NCI-H748 (cell line): ENCODE measurements at regions not wholly inside any gene's neighbourhood (a gene's known extent, or its start where the extent isn't known, plus 50 kb on each side); places are given as distances from the start of the nearest gene placed in this dataset.
"Not testable (repeated sequence)": the region's sequence is repeated elsewhere in the genome, so short reads cannot be mapped to it uniquely, and the experiment has no call there.

ENCODE experiments used
- DNase-seq: peaks from one replicate; lab custom pipeline; 2025; ENCODE audit not compliant: unreplicated experiment; lab: John Stamatoyannopoulos, UW

- not testable (repeated sequence) for DNase-seq
Measured at GRCh38 chr1:149228672-149229585, 125.6 kb upstream of the NBPF9 start.

- not testable (repeated sequence) for DNase-seq
Measured at GRCh38 chr1:149229813-149230212, 126.5 kb upstream of the NBPF9 start.

DNA sequence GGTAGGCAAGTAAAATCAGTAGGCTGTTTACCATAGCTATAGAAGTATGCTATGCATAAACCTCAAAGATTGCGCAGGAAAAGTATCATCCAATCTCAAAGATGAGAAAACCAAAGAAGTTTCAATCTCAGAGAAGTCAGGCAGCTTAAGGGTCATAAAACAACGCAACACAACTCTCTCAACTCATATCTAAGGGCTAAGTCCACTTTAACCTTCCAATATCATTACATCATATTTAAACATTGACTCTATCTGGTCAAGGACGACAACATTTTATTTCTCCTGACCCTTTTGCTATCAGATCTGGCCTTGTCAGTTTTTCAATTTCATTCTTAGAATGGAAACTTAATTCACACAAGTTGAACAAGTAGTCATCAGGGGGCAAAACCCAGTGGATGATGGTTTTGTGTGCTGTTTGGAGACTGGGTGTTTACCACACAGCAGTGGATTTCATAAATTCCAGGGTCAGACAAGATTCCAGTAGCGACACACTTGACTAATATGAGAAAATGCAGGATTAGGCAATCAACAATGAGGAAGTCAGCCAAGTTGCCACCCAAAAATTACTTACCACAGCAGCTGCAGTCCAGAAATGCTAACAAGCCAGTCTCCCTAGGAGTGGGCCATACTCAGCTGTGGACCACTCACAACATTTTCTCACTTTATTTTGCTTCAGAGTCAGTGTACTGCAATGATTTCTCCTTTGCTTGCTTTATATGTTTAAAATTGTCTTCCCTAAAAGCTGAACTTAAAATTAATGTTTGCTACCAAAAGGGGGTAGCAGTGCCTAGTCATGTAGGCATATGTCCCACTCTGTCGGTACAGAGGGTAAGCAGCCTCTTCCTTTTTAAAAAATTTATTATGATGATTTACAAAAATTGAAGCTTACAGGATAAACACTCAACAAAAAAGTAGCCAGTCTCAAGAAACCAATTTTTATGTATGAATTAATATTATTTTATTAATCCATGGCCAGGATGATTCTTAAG lies 131.9 kb upstream of the NBPF9 start:
- not testable (repeated sequence) for DNase-seq

- DNase-seq = not testable (repeated sequence)
Measured at GRCh38 chr1:149237515-149237914, 134.2 kb upstream of the NBPF9 start.

GRCh38 chr1:149239897-149240508 lies 136.7 kb upstream of the NBPF9 start:
- DNase-seq = not testable (repeated sequence)

DNA sequence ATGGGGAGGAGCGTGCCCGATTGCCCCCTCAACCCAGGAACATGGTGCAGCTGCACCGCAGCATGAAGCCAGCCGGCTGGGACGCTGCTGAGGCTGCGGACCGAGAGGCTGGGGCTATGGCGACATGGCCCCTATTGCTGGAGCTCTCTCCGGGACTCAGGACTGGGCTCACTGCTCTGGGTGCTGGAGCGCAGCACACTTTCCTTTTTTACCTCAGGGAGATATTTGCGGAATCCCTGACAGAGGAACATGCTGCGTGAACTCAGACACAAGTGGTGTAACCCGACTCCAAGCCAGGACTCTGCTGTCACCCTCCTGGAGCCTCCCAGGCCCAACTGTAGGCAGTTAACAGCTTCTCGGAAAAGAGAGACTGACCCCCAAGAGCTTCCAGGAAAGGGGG lies 137.2 kb upstream of the NBPF9 start:
- DNase-seq = not testable (repeated sequence)

- DNase-seq = not testable (repeated sequence)
Measured at GRCh38 chr1:149241272-149241671, 137.9 kb upstream of the NBPF9 start.

DNA sequence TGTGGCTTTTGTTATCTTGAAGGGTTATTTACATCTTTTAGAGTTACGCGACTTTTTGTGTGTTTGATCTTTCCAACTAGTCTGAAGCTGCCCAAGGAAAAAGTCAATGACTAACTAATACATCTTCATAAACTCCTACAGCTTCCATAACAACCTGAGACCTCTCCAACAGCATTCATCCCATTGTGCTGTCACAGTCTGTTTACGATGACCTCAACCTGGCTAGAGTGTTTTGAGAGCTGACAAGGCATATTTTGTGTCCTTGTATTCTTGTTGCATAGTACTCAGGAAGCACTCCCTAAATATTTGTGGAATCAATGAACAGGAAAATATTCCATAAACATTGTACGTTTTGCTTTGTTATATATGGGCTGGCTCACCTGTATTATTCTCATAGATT lies 140.2 kb upstream of the NBPF9 start:
- not testable (repeated sequence) for DNase-seq

DNA sequence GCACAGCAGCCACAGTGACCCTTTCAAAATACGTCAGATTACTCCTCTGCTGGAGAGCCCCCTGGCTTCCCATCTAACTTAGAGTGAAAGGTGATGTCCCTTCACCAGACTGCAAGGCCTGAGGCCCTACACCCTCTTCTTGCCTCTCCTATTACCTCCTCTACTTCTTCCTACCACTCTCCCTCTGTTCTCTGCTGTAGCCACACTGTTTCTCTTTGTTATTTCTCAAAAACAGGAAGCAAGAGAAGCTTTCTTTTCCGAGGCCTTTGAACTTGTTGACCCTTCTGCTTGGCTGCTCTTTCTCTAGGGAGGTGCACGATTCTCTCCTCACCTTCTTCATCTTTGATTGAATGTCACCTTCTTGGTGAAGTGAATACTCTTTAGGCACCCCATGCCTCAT lies 141.3 kb upstream of the NBPF9 start:
- not testable (repeated sequence) for DNase-seq

DNA sequence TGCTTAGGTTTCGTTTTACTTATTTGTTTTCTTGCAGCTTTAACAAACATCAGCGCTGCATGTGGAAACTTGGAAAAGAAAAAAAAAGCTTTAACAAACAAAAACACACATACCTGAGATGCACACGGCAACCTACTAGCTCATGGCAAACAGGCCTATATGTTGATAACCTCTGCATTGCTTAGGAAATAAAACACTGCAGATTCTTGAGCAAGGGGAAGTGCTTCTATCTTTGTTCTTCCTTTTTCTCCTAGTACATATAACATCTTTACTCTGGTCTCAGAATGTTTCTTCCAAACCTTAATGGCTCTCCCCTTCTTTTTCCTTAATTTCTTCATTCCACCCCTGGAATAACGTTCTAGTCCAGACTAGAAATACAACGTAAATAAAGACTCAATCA lies 142.9 kb upstream of the NBPF9 start:
- DNase-seq = not testable (repeated sequence)

- DNase-seq = not testable (repeated sequence)
Measured at GRCh38 chr1:149248610-149249009, 145.3 kb upstream of the NBPF9 start.

GRCh38 chr1:149249850-149250467 lies 146.6 kb upstream of the NBPF9 start:
- DNase-seq = not testable (repeated sequence)

DNA sequence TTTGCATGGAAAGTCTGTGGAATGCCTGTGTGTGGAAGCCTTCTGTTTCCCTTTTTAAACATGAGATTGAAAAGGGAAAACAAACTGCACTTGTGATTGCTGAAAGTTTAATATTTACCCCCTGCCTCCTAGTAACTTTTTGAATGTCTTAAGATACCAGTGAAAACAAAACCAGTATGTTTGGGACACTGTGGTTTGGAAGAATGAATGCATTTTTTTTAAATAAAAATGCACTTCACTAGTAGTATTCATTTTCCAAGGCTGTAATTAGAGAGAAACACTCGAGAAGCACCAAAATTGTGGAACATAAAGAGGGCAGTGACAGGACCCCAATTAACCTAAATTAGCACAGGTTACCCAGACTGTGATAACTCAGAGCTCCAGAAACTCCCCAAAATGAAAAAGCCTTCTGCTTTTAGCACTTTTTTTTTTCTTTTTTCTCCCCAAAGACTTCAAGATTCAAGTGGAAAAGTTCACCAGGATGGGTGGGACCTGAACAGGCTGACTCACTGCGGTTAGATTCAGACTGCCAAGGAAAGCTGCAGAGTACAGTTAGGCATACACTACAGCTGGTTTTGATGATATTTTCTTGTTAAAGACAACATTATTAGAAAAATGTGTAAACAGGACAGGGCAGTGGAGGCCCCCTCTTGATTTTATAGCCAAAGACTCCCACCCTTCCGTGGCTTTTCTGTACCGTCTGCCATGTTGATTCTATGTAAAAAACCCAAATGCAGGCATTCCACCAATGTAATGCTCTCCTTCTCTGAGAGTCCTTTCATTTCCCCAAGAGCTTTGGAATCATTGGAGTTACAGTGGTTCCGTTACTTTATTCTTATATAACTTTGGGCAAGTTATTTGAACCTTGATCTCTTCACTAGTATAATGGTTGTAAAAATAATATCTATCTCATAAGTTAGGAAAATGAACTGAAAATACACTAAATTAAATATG lies 151.8 kb upstream of the NBPF9 start:
- not testable (repeated sequence) for DNase-seq

GRCh38 chr1:149260284-149260683 lies 156.9 kb upstream of the NBPF9 start:
- DNase-seq = not testable (repeated sequence)

DNA sequence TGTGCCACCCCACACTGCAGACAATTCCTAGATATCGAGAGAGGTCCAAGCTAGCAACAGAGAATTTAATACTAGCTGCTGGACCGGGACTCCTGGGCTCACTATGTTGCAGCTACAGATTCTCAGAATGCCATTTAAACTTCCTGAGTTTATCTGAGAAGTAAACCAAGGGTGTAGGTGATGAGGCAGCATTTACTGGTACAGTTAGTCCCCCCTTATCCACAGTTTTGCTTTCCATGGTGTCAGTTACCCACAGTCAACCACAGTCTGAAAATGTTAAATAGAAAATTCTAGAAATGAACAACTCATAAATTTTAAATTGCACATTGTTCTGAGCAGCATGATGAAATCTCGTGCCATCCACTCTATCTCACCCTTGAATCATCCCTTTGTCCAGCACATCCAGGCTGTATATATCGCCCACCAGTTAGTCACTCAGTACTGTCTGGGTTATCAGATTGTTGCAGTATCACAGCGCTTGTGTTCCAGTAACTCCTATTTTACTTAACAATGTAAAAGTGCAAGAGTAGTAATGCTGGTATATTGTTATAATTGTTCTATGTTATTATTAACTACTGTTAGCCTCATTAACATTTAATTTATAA lies 157.5 kb upstream of the NBPF9 start:
- DNase-seq = not testable (repeated sequence)

- not testable (repeated sequence) for DNase-seq
Measured at GRCh38 chr1:149267287-149267686, 163.9 kb upstream of the NBPF9 start.

DNA sequence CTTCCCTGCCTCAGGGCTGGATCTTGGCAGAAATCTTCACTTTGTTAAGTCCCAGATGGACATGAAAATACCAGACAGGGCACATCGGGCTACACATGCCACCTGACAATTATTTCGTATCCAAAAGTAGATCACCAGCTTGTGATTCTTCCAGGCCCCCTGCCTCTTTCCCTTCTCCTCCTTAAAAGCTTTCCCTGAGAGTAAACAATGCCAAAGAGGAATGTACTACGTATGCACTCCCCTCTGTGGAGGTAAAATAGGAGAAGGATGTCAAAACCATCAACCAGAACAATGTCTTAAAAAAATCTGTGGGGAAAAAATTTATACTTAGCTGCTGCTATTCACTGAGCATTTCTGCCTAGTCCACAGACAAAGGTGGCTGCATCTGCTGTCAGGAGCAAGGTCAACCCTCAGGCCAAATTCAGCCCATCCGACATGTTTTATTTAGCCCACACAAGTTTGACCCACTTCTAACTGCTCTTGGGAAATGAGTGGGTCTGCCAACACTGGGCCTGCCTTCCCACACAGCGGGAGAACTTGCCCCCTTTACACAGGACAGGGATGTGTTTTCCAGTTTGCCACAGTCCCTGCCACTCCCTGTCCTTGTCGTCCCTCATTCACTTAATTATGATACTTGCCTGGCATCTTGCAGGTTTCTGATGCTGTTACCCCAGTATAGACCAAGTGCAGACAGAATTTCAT lies 165.8 kb upstream of the NBPF9 start:
- DNase-seq = not testable (repeated sequence)

GRCh38 chr1:149269833-149270232 lies 166.5 kb upstream of the NBPF9 start:
- DNase-seq = not testable (repeated sequence)
